ENCODE measurements at regions not wholly inside any gene's neighbourhood (a gene's known extent, or its start where the extent isn't known, plus 50 kb on each side); places are given as distances from the start of the nearest gene placed in this dataset.

DNA sequence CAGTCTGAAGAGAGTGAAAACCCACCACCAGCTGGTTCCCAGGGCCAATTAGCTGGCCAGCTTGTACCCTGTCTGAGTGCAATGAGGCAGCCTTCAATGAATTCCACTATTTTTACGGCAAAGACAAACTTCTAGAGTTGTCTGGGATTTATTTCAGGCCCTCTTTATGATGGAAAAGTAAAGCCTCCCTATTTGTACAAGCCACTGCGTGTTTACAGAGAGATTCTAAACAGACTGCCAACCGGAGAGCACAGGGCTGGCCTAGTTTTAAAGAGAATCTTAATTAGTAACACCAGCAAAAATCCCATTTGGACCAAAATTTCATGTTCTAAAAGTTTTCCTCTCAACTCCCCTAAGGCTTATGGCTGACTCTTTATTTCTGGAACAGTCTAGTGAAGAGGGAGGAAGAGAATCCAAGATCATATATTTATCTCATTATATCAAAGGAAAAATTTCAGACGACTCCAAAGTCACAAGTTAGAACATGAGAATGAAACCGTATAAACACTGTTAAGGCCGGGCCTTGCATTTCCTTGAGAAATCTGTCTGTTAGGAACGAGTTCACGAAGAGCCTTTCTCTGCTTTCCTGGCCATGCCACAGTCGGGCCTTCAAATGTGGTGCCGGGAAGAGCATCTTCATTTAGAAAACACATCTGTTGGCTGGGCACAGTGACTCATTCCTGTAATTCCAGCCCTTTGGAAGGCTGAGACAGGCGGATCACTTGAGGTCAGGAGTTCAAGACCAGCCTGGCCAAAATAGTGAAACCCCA, 724.6 kb upstream of the NRP1 start:
- TF ChIP-seq CTCF (IDR thresholded peaks at IDR 0.05) (no peak), POLR2A (IDR thresholded peaks at IDR 0.05) (no peak)
